GM12892 (cell line): ENCODE measurements at regions not wholly inside any gene's neighbourhood (a gene's known extent, or its start where the extent isn't known, plus 50 kb on each side); places are given as distances from the start of the nearest gene placed in this dataset.

Experiments used
- DNase-seq: peaks from one replicate; pipeline ENCODE4 v3.0.0; 2011; ENCODE audit not compliant: insufficient read length
- FAIRE-seq: peaks from 2 replicates; lab custom pipeline; 2011; peaks lifted over from hg19 to GRCh38; lab: Jason Lieb, UNC
- POLR2A ChIP-seq: IDR thresholded peaks from 2 replicates; pipeline ENCODE4 v1.6.1; 2011; ENCODE audit warnings: low read depth, low read length, control low read depth
- POLR2AphosphoS5 ChIP-seq: IDR thresholded peaks from 2 replicates; pipeline ENCODE4 v1.6.1; 2011; ENCODE audit warnings: low read depth, low read length, control low read depth
- TAF1 ChIP-seq: IDR thresholded peaks from 2 replicates; pipeline ENCODE4 v1.6.1; 2011; ENCODE audit warnings: low read depth, mild to moderate bottlenecking, control low read depth, low read length, borderline replicate concordance

DNA sequence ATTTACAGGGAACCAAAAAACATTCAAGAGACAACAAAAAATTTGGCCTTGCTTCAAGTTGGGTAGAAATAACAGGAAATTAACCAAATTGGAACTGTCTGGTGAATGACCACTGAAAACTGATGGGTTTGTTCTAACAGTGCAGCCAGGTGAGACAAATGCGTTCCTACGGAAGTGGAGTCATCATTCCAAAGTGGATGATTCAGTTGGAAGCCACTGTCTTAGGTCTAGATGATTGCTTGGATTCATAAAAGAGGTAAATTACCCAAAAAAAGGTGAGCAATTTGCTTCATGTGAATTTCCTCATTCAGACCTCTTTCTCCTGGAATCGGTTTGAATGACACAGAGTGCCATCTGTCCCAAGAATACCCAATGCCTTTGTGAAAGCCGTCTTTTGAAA, 87.1 kb upstream of the IPO5 start:
- FAIRE-seq, result no peak

DNA sequence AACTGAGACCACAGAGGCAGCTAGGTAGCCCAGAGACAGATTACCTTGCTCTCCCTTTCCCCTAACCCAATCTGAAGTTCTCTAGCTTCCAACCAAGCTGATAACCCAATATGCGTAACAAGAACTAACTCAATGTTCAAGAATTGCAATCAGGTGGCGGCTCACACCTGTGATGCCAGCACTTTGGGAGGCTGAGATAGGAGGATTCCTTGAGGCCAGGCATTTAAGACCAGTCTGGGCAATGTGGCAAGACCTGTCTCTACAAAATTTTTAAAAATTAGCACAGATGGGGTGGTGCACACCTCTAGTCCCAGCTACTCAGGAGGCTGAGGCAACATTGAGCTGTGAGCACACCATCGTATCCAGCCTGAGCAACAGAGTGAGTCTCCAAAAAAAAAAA, 86.7 kb upstream of the IPO5 start:
- no peak for TF ChIP-seq POLR2A
- TF ChIP-seq TAF1, result no peak
- no peak for TF ChIP-seq POLR2AphosphoS5
- FAIRE-seq (no peak), DNase-seq (no peak)

More for the DNA sequence above, 87.1 kb upstream of the IPO5 start:
- no peak for TF ChIP-seq POLR2AphosphoS5
- no peak for TF ChIP-seq POLR2A
- TF ChIP-seq TAF1, result no peak
- DNase-seq, result no peak

DNA sequence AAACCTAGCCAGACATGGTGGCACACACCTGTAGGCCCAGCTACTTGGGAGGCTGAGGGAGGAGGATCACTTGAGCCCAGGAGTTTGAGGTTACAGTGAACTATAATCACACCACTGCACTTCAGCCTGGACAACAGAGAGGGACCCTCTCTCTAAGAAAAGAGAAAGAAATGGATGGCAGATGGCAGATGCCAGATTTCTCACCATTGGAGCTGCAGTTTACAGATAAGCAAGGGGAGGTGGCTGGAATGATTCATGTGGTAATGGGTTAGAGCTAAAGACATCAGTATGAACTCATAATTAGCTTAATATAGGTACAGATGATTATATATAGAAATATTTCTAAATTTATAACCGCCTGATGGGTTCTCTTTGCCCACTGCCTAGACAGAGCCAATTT, 80.1 kb upstream of the IPO5 start:
- TF ChIP-seq POLR2AphosphoS5 (no peak), POLR2A (no peak), TAF1 (no peak)
- FAIRE-seq (no peak), DNase-seq (no peak)

DNA sequence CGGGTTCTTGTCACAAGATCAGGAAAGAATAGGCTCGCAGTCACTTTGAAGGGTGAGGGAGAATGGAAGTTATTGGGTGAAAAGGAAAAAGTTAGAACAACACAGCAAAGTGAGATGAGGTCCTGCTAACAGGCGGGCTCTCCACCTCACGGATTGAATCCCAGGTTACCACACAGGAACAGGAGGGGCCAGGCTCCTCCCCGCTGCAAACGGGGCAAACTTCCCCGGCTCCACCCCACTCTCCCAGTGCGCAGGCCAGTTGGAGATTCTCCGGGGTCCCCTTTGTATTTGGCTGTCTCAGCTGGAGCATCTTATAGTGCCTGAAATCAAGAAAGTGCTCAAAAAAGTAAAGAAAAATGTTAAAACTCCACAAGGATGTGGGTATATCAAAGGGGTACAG, 78.3 kb upstream of the IPO5 start:
- FAIRE-seq (no peak), DNase-seq (no peak)
- TF ChIP-seq POLR2A (no peak), POLR2AphosphoS5 (no peak), TAF1 (no peak)

DNA sequence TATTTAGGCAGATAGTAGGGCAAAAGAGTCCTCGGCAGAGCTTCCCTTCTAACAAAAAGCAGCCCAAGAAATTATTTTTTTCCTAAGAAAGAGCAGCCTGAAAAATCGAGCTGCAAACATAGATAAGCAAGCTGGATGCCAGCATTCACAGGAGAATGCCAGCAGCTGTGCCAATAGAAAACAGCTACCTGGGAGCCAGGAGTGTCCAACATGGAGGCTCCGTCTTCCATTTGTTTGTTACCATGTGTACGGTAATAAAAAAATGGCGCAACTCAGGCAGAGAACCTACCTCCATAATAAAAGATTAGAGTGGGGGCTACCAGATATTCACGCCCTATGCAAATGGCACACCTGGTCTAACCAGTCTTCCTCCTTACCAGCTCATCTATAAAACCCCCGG, 77.6 kb upstream of the IPO5 start:
- DNase-seq, result no peak
- no peak for TF ChIP-seq POLR2AphosphoS5
- TF ChIP-seq TAF1, result no peak
- TF ChIP-seq POLR2A, result no peak
- FAIRE-seq, result no peak

DNA sequence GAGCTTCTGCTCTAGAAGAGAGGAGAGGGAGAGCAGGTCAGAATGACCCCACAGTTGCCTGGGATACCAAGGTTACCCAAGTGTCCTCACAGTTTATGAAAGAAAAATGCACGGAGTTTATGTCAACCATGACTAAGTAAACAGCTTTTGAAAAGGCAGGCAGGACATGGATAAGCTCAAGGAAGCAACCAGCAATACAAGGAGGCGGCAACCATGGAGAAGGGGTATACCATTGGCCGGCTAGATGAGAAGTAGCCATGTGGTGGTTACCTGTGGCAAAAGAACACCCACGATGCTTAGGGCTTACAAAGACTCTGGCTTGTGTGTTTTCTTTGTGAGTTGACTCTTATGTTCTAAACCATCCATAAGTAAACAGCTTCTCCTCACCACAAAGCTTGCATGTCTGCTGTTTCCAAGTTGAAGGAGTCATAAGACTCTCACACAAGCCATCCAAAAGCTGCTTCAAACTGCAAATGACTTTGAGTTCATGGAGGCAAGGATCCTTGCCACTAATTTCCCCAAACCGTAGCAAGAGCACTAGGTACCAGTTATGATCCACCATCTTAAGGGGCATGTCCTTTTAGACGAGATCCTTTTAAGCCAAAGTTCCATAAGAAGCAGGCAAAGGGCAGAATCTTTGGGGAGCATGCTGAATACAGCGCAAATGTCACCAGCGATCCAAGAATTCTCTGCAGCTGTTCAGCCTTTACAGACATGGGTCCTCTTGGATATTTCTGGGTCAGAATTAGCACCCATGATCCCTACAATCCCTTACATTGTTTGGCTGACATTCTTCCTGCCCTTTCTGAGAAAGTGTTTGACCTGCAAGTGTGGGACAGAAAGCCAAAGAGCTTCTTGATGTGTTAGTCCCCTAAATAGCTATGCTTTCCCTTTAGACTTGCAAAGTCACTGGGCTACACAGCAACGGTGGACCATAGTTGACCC, 74.8 kb upstream of the IPO5 start:
- DNase-seq (no peak), FAIRE-seq (no peak)
- no peak for TF ChIP-seq POLR2A
- no peak for TF ChIP-seq POLR2AphosphoS5
- TF ChIP-seq TAF1, result no peak

DNA sequence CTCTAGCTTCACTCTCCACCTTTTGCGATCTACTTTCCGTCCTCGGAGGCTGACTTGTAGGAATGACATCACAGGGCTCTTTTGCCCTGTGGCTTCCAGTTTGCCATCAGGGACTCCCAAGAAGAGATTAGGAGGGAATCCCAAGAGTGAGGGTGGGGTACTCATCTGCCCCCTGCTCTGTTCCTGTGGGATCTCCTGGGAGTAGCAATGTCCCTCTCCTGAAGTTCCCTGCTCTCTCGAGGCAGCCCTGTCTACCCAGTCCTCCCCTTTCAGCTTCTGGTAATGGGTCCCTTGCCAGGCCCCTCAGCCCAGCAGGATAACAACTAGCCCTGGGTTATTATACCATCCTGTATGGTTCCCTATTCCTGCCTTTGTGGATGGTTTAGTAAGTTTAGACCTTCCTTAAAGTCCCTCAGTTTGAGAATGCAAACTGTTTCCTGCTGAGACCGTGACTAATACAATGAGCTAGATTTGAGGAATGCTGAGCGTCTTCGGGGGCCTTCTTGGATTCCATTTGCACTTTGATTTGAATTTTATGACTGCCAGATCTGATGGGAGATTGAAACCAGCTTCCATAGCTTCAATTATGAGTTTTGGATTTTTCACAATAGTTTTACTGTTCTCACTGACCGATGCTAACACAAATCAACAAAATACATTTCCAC, 73.7 kb upstream of the IPO5 start:
- no peak for DNase-seq
- TF ChIP-seq TAF1, result no peak
- no peak for FAIRE-seq

DNA sequence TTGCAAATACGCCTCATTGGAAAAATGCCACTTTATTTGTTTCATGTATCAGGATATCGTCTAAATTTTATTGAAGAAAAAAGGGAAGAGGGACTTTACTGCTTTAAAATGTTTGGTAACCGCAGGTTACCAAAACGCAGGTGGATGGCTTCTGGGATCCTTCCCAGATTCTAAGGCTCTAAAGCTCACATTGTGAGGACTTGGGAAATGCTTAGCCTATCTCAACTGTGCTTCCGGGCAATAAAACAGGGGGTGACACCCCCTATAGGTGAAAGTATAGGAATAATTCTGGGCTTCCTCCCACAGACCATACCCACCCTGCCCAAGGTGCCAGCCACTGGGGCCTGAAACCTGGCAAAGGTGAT, 73.2 kb upstream of the IPO5 start:
- FAIRE-seq, result no peak
- no peak for DNase-seq

DNA sequence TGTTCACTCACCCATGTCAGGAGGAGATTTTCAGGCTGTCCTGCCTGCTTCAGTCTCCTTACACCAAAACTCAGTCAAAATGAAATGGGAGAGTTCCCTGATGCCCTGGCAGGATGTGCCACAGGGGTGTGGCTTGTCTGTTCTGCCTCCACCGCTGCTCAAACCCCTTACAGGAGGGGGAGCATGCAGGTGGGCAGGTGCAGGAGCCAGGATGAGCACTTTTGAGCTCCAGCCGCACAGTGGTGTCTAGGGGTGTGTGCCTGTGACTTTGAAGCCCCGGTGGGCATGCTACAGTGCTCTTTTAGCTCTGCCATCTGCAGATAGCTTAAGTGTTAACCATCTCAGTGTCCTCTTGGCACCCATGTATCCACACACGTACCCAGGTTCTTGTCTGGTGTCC, 71.9 kb upstream of the IPO5 start:
- DNase-seq (no peak), FAIRE-seq (no peak)
- TF ChIP-seq POLR2A (no peak), POLR2AphosphoS5 (no peak), TAF1 (no peak)

More for the DNA sequence above, 73.2 kb upstream of the IPO5 start:
- TF ChIP-seq POLR2AphosphoS5 (no peak), POLR2A (no peak), TAF1 (no peak)

DNA sequence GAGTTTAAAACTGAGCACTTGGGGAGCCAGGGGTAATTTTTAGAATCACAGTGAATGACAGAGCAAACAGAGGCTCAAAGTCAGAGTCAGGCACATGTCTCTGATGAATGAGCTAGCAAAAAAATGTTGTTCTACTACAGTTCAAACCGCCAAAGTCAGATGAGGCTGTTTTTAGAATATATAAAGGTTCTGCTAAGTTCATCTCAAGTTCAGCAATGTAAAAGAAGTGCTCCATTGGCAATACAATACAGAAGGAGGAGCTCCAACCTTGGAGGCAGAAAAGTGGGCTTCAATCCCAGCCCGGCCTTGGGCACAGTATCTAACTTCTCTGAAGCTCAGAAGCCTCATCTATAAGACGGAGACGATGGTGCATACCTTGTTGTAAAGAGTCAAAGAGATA, 70.1 kb upstream of the IPO5 start:
- no peak for FAIRE-seq
- TF ChIP-seq TAF1 (no peak), POLR2A (no peak), POLR2AphosphoS5 (no peak)
- DNase-seq, result no peak

DNA sequence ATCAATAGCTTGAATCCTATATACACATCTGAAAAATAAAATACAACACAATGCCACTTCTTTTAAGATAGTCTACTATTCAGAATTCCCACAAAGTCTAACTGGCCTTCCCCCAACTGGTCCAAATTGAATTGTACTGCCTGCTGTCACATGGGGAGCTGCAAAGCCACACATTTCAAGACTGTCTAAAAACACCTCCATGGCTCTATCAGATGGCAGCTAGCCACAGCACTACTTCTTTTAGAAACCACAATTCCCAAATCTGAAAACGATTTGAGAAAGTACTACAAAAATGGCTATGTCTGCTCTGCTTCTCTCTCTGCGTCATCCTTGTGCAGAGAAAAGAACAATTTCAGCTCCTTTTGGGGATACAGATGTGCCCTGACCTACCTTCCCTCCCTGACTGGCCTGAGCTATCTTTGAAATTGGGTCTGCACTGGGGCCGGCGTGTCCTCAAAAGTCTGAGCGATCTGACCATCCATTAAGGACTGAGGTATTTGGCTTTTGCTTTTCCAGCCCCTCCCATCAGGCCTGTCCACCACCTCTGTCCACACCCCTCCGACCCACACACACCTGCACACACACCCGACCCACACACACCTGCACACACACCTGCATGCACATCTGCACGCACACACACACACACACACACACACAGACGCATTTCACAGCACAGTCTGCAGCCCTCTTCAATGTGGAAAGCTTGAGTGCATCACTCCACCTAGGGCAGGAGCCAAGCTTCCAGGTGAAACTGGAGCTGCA, 68.6 kb upstream of the IPO5 start:
- FAIRE-seq (no peak), DNase-seq (no peak)
- TF ChIP-seq POLR2A (no peak), TAF1 (no peak), POLR2AphosphoS5 (no peak)
